Endothelial cell of umbilical vein (primary cell): ENCODE measurements at regions not wholly inside any gene's neighbourhood (a gene's known extent, or its start where the extent isn't known, plus 50 kb on each side); places are given as distances from the start of the nearest gene placed in this dataset.

ENCODE experiments used
- BruUV-seq: library from RNA; stranded (reverse); fragments of 400-500 nt; replicated peaks from 2 replicates; lab custom pipeline; 2021; lab: Mats Ljungman, UMichigan
- CTCF ChIA-PET: fragments of 300-600, 350-600 bp; sonication (Branson Sonifier 250); formaldehyde crosslinking; loops from one replicate; lab custom pipeline; 2021; ENCODE audit warnings: antibody characterized with exemption, inconsistent platforms; lab: Charles Lee
- POLR2A ChIA-PET: fragments of 300-600, 350-600 bp; sonication (Branson Sonifier 250); formaldehyde crosslinking; loops from one replicate; lab custom pipeline; 2021; ENCODE audit warnings: antibody characterized with exemption, inconsistent platforms; lab: Charles Lee
- DNase-seq: peaks from one replicate; pipeline ENCODE4 v3.0.0-alpha.2; 2011; ENCODE audit warnings: low read depth, low spot score
- FAIRE-seq: peaks from 2 replicates; lab custom pipeline; 2011; peaks lifted over from hg19 to GRCh38; lab: Jason Lieb, UNC
- H2AFZ ChIP-seq: 2 replicates; pipeline ENCODE4 v1.6.0; 2012; ENCODE audit warnings: low read depth, low read length, control low read depth, inconsistent platforms
- H3K27ac ChIP-seq: 2 replicates; pipeline ENCODE4 v1.5.1; 2011; ENCODE audit warnings: low read depth, mild to moderate bottlenecking, control low read depth, low read length, moderate library complexity; ENCODE audit not compliant: insufficient read depth
- H3K27me3 ChIP-seq, 2 experiments: 2 replicates each; pipeline versions ENCODE4 v1.6.0 to v1.6.1; 2011; ENCODE audit warnings: low read length in 2 of 2, mixed read lengths in 1 of 2; ENCODE audit not compliant: control insufficient read depth in 2 of 2, insufficient read depth in 2 of 2
- H3K36me3 ChIP-seq, 2 experiments: 2 replicates in 1 of 2; 3 replicates in 1 of 2; pipeline ENCODE4 v1.5.1; 2011; ENCODE audit warnings: low read length in 2 of 2, mild to moderate bottlenecking in 1 of 2, moderate library complexity in 1 of 2; ENCODE audit not compliant: control insufficient read depth in 2 of 2, insufficient read depth in 2 of 2; ENCODE audit errors: extremely low read depth in 1 of 2
- H3K4me1 ChIP-seq: 3 replicates; pipeline ENCODE4 v1.5.1; 2011; ENCODE audit warnings: mild to moderate bottlenecking, low read length; ENCODE audit not compliant: control insufficient read depth, insufficient read depth; ENCODE audit errors: extremely low read depth
- H3K4me2 ChIP-seq: 2 replicates; pipeline ENCODE4 v1.6.1; 2011; ENCODE audit warnings: low read length, control low read depth, mixed read lengths; ENCODE audit not compliant: insufficient read depth
- H3K4me3 ChIP-seq, 3 experiments: fragments of 200-600 bp in 1 of 3; sonication (generic), shearing (Covaris generic) in 1 of 3; replicated peaks in 1 of 3; 2 replicates each; pipeline ENCODE4 v1.5.1; 2011 to 2016; ENCODE audit warnings: control low read depth in 3 of 3, low read length in 3 of 3, mild to moderate bottlenecking in 2 of 3, inconsistent platforms in 1 of 3, low read depth in 1 of 3, moderate library complexity in 1 of 3; ENCODE audit not compliant: insufficient read depth in 1 of 3
- H3K79me2 ChIP-seq: 2 replicates; pipeline ENCODE4 v1.6.0; 2012; ENCODE audit warnings: low read length, inconsistent platforms; ENCODE audit not compliant: control insufficient read depth, insufficient read depth
- H3K9ac ChIP-seq: replicated peaks from 2 replicates; pipeline ENCODE3; 2011; ENCODE audit warnings: low read length, control low read depth; ENCODE audit not compliant: insufficient read depth; ENCODE audit errors: extremely low read depth
- H3K9me1 ChIP-seq: replicated peaks from 3 replicates; pipeline ENCODE4 v1.6.0; 2011; ENCODE audit warnings: mild to moderate bottlenecking, low read length; ENCODE audit not compliant: control insufficient read depth, insufficient read depth; ENCODE audit errors: extremely low read depth
- H3K9me3 ChIP-seq: replicated peaks from 2 replicates; pipeline ENCODE4 v1.5.1; 2012; ENCODE audit warnings: low read length, inconsistent platforms; ENCODE audit not compliant: control insufficient read depth, insufficient read depth
- H4K20me1 ChIP-seq: replicated peaks from 2 replicates; pipeline ENCODE3; 2011; ENCODE audit warnings: mild to moderate bottlenecking, low read length; ENCODE audit not compliant: control insufficient read depth, insufficient read depth; ENCODE audit errors: extremely low read depth
- EZH2 ChIP-seq: IDR thresholded peaks from 2 replicates; pipeline ENCODE4 v1.6.1; 2012; ENCODE audit warnings: borderline replicate concordance, low read depth, mild to moderate bottlenecking, moderate library complexity, low read length, inconsistent platforms; ENCODE audit not compliant: severe bottlenecking
- FOS ChIP-seq: IDR thresholded peaks from 2 replicates; pipeline ENCODE4 v1.6.1; 2011; ENCODE audit warnings: mild to moderate bottlenecking, low read length, moderate library complexity, borderline replicate concordance; ENCODE audit not compliant: insufficient read depth
- JUN ChIP-seq: IDR thresholded peaks from 2 replicates; pipeline ENCODE4 v1.6.1; 2011; ENCODE audit warnings: borderline replicate concordance, low read depth; ENCODE audit not compliant: insufficient read length, insufficient read depth
- MYC ChIP-seq: IDR thresholded peaks from one replicate; pipeline ENCODE4 v1.6.1; 2011; ENCODE audit warnings: mild to moderate bottlenecking, low read depth, low read length
- POLR2AphosphoS5 ChIP-seq: IDR thresholded peaks from 2 replicates; pipeline ENCODE4 v1.6.1; 2012; ENCODE audit warnings: low read depth, mild to moderate bottlenecking, control low read depth, low read length, moderate library complexity; ENCODE audit not compliant: insufficient read depth
- dilution Hi-C: fragments of 300-500 bp; cut with MboI; formaldehyde crosslinking; loops from one replicate; pipeline ENCODE4 v1.15.0; 2019; ENCODE audit warnings: low sequenced_read_pairs; ENCODE audit not compliant: extremely low pct_ligation_motif_present
- intact Hi-C: fragments of 100-400 bp; cut with micrococcal nuclease; formaldehyde crosslinking; loops from one replicate; pipeline ENCODE4 v1.10.0; 2022
- TF ChIP-seq, protein P1 (sequence below), 2 donors: IDR thresholded peaks; 1 replicate in 1 of 2; 2 replicates in 1 of 2; pipeline ENCODE4 v1.5.1; 2011; ENCODE audit warnings: low read length in 2 of 2, mild to moderate bottlenecking in 2 of 2, moderate library complexity in 2 of 2, control low read depth in 1 of 2, inconsistent platforms in 1 of 2, low read depth in 1 of 2; ENCODE audit not compliant: insufficient read depth in 1 of 2; ENCODE audit errors: extremely low read depth in 1 of 2

DNA sequence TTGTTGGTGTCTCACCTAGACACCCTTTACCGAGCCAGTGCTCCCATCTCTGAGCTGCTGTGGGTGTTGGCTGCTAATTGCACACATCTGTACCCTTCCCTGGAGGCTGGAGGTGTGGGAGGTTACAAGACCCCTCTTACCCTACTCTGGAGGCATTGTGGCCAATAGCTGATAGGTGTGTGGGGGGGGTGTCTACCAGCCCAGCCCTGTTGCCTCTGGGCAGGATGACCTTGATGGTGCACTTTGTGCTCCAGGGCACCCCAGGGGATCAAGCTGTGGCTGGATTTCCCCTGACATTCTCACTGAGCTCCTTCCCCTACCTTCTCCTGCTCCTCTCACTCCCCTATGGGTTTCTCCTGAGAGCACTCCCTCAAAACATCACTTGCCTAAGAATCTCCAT, 104.7 kb upstream of the ADPGK start:
- H3K4me1 ChIP-seq = no peaks in the 10 kb centered on the region
- H4K20me1 ChIP-seq = no peaks in the 10 kb centered on the region
- H2AFZ ChIP-seq = no peak overlapping the region
- no peak overlapping the region for H3K4me2 ChIP-seq
- H3K27ac ChIP-seq = no peak overlapping the region
- dilution Hi-C loops (no loop called here), intact Hi-C loops (no loop called here)
- POLR2A ChIA-PET = no interaction called here
- no peak overlapping the region for H3K4me3 ChIP-seq
- DNase-seq = no peak
- H3K36me3 ChIP-seq = no peaks in the 10 kb centered on the region
- no peaks in the 10 kb centered on the region for H3K9me1 ChIP-seq
- FAIRE-seq = no peak
- TF ChIP-seq EZH2 = no peak
- TF ChIP-seq, protein P1, sequence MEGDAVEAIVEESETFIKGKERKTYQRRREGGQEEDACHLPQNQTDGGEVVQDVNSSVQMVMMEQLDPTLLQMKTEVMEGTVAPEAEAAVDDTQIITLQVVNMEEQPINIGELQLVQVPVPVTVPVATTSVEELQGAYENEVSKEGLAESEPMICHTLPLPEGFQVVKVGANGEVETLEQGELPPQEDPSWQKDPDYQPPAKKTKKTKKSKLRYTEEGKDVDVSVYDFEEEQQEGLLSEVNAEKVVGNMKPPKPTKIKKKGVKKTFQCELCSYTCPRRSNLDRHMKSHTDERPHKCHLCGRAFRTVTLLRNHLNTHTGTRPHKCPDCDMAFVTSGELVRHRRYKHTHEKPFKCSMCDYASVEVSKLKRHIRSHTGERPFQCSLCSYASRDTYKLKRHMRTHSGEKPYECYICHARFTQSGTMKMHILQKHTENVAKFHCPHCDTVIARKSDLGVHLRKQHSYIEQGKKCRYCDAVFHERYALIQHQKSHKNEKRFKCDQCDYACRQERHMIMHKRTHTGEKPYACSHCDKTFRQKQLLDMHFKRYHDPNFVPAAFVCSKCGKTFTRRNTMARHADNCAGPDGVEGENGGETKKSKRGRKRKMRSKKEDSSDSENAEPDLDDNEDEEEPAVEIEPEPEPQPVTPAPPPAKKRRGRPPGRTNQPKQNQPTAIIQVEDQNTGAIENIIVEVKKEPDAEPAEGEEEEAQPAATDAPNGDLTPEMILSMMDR (IDR thresholded peaks at IDR 0.05; ENCODE audit: extremely low read depth in 1 of 2, insufficient read depth in 1 of 2, low read depth in 1 of 2, low read length in 2 of 2) = no peak
- TF ChIP-seq POLR2AphosphoS5 = no peak
- TF ChIP-seq FOS = no peak
- TF ChIP-seq MYC = no peak
- no peak for TF ChIP-seq JUN
- CTCF ChIA-PET = no interaction called here
- no peaks in the 10 kb centered on the region for H3K27me3 ChIP-seq
- no peaks in the 10 kb centered on the region for H3K9me3 ChIP-seq
- H3K9ac ChIP-seq = no peak overlapping the region
- no peaks in the 10 kb centered on the region for H3K79me2 ChIP-seq
- BruUV-seq = no TSS peak

- no peaks in the 10 kb centered on the region for H3K27me3 ChIP-seq
- no peaks in the 10 kb centered on the region for H3K9me1 ChIP-seq
- POLR2A ChIA-PET = no interaction called here
- H2AFZ ChIP-seq = no peak overlapping the region
- no peaks in the 10 kb centered on the region for H3K4me1 ChIP-seq
- BruUV-seq = no TSS peak
- H3K4me2 ChIP-seq = no peak overlapping the region
- H3K4me3 ChIP-seq = no peak overlapping the region
- no peak overlapping the region for H3K27ac ChIP-seq
- no peaks in the 10 kb centered on the region for H3K79me2 ChIP-seq
- H4K20me1 ChIP-seq = no peaks in the 10 kb centered on the region
- no peaks in the 10 kb centered on the region for H3K9me3 ChIP-seq
- intact Hi-C loops (no loop called here), dilution Hi-C loops (no loop called here)
- TF ChIP-seq, protein P1 (IDR thresholded peaks at IDR 0.05; ENCODE audit: extremely low read depth in 1 of 2, insufficient read depth in 1 of 2, low read depth in 1 of 2, low read length in 2 of 2) = no peak
- CTCF ChIA-PET = no interaction called here
- H3K36me3 ChIP-seq = no peaks in the 10 kb centered on the region
- FAIRE-seq (no peak), DNase-seq (no peak)
- H3K9ac ChIP-seq = no peak overlapping the region
Measured at GRCh38 chr15:72887376-72887775, 103.8 kb upstream of the ADPGK start.
